ENCODE measurements at regions not wholly inside any gene's neighbourhood (a gene's known extent, or its start where the extent isn't known, plus 50 kb on each side); places are given as distances from the start of the nearest gene placed in this dataset.

DNA sequence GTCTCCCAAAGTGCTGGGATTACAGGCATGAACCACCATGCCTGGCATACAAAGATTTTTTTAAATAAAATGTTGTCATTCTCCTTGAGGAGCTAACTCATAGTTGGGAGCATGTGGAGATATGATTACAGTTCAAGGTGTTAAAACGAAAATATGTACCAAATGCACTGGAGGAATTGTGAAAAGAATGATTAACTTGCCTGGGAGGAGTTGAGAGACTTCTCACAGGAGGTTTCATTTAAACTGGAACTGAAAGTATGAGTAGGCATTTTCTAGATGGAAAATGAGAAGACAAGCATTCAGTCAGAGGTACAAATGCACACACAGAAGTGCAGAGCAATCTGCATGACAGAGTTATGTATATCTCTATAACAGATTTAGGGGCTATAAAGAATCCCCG lies 126.6 kb upstream of the PDE1A start (continued):
- TF ChIP-seq GRHL2 (CRISPR knock-in tag; IDR thresholded peaks at IDR 0.05; ENCODE audit: insufficient replicate concordance, severe bottlenecking) (no peak), ATF1 (CRISPR knock-in tag; IDR thresholded peaks at IDR 0.05) (no peak), TP53 (CRISPR knock-in tag; IDR thresholded peaks at IDR 0.05) (no peak)

DNA sequence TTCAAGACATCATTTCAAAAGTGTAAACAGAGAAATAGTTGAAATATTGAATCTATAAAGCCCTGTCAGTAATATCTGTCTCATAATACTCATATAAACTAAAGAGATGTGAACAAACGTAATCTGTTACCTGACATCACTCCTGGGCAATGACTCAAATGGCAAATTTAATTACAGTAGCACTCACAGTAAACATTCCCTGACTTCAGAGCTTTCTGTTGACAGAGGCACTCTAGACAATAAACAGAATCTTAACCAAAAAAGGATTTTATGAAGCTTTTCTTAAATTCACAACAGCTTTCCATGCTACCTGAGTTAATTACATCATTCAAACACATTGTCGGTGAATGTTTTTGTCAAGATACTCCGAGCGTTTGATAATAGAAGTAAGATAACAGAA lies 128.1 kb upstream of the PDE1A start:
- ChIA-PET POLR2A (no interaction called here), CTCF (no interaction called here)
- Mint-ChIP-seq H3K36me3 (no peaks in the 10 kb centered on the region), H3K27me3 (ENCODE audit: low read depth) (no peaks in the 10 kb centered on the region), H3K27ac (no peak overlapping the region), H3K9me3 (peaks cover 7% of the 10 kb centered on the region), H3K4me3 (no peak overlapping the region), H3K4me1 (no peaks in the 10 kb centered on the region)
- DNase-seq (ENCODE audit: low spot score) (no peak), ATAC-seq (no peak)
- TF ChIP-seq, protein P1, sequence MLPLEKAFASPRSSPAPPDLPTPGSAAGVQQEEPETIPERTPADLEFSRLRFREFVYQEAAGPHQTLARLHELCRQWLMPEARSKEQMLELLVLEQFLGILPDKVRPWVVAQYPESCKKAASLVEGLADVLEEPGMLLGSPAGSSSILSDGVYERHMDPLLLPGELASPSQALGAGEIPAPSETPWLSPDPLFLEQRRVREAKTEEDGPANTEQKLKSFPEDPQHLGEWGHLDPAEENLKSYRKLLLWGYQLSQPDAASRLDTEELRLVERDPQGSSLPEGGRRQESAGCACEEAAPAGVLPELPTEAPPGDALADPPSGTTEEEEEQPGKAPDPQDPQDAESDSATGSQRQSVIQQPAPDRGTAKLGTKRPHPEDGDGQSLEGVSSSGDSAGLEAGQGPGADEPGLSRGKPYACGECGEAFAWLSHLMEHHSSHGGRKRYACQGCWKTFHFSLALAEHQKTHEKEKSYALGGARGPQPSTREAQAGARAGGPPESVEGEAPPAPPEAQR (CRISPR knock-in tag; IDR thresholded peaks at IDR 0.05), result no peak
- no peak for TF ChIP-seq NFATC4 (CRISPR knock-in tag; IDR thresholded peaks at IDR 0.05)
- TF ChIP-seq, protein P2, sequence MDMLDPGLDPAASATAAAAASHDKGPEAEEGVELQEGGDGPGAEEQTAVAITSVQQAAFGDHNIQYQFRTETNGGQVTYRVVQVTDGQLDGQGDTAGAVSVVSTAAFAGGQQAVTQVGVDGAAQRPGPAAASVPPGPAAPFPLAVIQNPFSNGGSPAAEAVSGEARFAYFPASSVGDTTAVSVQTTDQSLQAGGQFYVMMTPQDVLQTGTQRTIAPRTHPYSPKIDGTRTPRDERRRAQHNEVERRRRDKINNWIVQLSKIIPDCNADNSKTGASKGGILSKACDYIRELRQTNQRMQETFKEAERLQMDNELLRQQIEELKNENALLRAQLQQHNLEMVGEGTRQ (CRISPR knock-in tag; IDR thresholded peaks at IDR 0.05), result no peak
- TF ChIP-seq, protein P3, sequence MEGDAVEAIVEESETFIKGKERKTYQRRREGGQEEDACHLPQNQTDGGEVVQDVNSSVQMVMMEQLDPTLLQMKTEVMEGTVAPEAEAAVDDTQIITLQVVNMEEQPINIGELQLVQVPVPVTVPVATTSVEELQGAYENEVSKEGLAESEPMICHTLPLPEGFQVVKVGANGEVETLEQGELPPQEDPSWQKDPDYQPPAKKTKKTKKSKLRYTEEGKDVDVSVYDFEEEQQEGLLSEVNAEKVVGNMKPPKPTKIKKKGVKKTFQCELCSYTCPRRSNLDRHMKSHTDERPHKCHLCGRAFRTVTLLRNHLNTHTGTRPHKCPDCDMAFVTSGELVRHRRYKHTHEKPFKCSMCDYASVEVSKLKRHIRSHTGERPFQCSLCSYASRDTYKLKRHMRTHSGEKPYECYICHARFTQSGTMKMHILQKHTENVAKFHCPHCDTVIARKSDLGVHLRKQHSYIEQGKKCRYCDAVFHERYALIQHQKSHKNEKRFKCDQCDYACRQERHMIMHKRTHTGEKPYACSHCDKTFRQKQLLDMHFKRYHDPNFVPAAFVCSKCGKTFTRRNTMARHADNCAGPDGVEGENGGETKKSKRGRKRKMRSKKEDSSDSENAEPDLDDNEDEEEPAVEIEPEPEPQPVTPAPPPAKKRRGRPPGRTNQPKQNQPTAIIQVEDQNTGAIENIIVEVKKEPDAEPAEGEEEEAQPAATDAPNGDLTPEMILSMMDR (IDR thresholded peaks at IDR 0.05), result no peak
- TF ChIP-seq, protein P4, sequence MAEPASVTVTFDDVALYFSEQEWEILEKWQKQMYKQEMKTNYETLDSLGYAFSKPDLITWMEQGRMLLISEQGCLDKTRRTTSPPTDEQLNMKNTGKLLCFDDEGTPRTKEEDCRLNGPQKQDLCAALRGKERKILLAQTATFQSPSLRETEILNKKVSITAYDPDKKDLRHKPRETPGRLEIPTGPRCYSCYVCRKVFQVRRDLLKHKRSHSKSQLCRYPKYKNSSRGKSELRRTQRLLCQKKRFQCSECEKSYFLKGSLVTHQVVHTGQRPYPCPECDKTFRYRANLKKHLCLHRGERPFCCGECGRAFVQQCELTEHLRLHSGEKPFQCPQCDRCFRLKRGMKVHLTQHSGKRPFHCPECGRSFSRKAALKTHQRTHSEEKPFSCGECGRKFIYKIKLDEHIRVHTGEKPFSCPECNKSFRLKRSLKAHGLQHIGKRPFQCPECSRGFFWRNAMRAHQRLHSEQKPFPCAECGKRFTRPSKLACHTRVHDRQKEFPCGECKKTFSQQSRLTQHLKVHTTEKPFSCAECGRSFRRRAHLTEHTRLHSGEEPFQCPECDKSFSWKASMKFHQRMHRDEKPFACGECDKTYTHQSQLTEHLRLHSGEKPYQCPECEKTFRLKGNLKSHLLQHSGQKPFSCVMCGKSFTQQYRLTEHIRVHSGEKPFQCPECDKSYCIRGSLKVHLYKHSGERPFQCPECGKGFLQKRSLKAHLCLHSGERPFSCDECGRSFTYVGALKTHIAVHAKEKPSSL (CRISPR knock-in tag; conservative IDR thresholded peaks at IDR 0.05), result no peak
- TF ChIP-seq KAT7 (CRISPR knock-in tag; IDR thresholded peaks at IDR 0.05; ENCODE audit: borderline replicate concordance), result no peak
- TF ChIP-seq EMX1 (CRISPR knock-in tag; IDR thresholded peaks at IDR 0.05), result no peak
- TF ChIP-seq, protein P5, sequence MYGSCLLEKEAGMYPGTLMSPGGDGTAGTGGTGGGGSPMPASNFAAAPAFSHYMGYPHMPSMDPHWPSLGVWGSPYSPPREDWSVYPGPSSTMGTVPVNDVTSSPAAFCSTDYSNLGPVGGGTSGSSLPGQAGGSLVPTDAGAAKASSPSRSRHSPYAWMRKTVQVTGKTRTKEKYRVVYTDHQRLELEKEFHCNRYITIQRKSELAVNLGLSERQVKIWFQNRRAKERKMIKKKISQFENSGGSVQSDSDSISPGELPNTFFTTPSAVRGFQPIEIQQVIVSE (CRISPR knock-in tag; IDR thresholded peaks at IDR 0.05; ENCODE audit: borderline replicate concordance), result no peak
- TF ChIP-seq GTF2I (CRISPR knock-in tag; conservative IDR thresholded peaks at IDR 0.05), result no peak
- TF ChIP-seq, protein P6, sequence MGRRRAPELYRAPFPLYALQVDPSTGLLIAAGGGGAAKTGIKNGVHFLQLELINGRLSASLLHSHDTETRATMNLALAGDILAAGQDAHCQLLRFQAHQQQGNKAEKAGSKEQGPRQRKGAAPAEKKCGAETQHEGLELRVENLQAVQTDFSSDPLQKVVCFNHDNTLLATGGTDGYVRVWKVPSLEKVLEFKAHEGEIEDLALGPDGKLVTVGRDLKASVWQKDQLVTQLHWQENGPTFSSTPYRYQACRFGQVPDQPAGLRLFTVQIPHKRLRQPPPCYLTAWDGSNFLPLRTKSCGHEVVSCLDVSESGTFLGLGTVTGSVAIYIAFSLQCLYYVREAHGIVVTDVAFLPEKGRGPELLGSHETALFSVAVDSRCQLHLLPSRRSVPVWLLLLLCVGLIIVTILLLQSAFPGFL (CRISPR knock-in tag; IDR thresholded peaks at IDR 0.05; ENCODE audit: borderline replicate concordance), result no peak
- no peak for TF ChIP-seq HMGA2 (CRISPR knock-in tag; IDR thresholded peaks at IDR 0.05)
- TF ChIP-seq OVOL2 (CRISPR knock-in tag; IDR thresholded peaks at IDR 0.05; ENCODE audit: borderline replicate concordance), result no peak
- TF ChIP-seq, protein P7, sequence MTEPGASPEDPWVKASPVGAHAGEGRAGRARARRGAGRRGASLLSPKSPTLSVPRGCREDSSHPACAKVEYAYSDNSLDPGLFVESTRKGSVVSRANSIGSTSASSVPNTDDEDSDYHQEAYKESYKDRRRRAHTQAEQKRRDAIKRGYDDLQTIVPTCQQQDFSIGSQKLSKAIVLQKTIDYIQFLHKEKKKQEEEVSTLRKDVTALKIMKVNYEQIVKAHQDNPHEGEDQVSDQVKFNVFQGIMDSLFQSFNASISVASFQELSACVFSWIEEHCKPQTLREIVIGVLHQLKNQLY (CRISPR knock-in tag; IDR thresholded peaks at IDR 0.05), result no peak
- no peak for TF ChIP-seq CREM (CRISPR knock-in tag; IDR thresholded peaks at IDR 0.05)
- no peak for TF ChIP-seq ZNF317 (CRISPR knock-in tag; IDR thresholded peaks at IDR 0.05; ENCODE audit: borderline replicate concordance, low read depth)
- no peak for TF ChIP-seq NFYB (CRISPR knock-in tag; conservative IDR thresholded peaks at IDR 0.05; ENCODE audit: low read depth)
- TF ChIP-seq, protein P8, sequence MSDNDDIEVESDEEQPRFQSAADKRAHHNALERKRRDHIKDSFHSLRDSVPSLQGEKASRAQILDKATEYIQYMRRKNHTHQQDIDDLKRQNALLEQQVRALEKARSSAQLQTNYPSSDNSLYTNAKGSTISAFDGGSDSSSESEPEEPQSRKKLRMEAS (CRISPR knock-in tag; IDR thresholded peaks at IDR 0.05), result no peak
- TF ChIP-seq CBFB (CRISPR knock-in tag; IDR thresholded peaks at IDR 0.05; ENCODE audit: low read depth), result no peak
- no peak for TF ChIP-seq PRRX2 (CRISPR knock-in tag; IDR thresholded peaks at IDR 0.05)
- TF ChIP-seq GABPB1 (CRISPR knock-in tag; IDR thresholded peaks at IDR 0.05), result no peak

All from WTC11 (cell line).